Fibroblast of skin of left quadriceps (primary cell): ENCODE measurements at regions not wholly inside any gene's neighbourhood (a gene's known extent, or its start where the extent isn't known, plus 50 kb on each side); places are given as distances from the start of the nearest gene placed in this dataset.
A peak's percentile ranks its signal among the peaks of the same experiment; 100 is the strongest.
"Not testable (repeated sequence)": the region's sequence is repeated elsewhere in the genome, so short reads cannot be mapped to it uniquely, and the experiment has no call there.

Experiments used
- DNase-seq, 2 experiments: peaks; one replicate each; pipeline ENCODE4 v3.0.0-alpha.2; 2013; ENCODE audit warnings: low read depth in 2 of 2

- not testable (repeated sequence) for DNase-seq
Measured at GRCh38 chr15:31669158-31669908, 342.7 kb downstream of the KLF13 start.

DNA sequence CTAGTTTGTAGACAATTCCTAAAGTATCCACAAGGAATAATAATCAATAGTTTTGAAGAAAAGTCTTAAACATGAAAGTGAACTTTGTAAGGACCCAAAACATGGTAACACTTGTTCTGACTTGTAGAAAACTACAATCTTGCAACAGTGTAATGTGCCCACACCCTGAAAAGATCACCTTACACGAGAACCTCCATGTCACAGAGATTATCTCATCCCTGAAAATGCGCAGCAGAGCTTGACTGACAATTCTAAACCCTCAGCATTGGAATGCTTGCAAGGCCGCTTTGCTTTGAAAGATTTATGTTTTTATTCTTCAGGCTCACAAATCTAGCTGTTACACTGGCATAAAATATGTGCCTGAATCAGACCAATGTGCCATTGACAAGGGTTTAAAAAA, 346.6 kb downstream of the KLF13 start:
- DNase-seq, result not testable (repeated sequence)

- DNase-seq, result not testable (repeated sequence)
Measured at GRCh38 chr15:31681529-31682259, 348.6 kb upstream of the CHRNA7 start.

- not testable (repeated sequence) for DNase-seq
Measured at GRCh38 chr15:31687088-31687487, 343.2 kb upstream of the CHRNA7 start.

DNA sequence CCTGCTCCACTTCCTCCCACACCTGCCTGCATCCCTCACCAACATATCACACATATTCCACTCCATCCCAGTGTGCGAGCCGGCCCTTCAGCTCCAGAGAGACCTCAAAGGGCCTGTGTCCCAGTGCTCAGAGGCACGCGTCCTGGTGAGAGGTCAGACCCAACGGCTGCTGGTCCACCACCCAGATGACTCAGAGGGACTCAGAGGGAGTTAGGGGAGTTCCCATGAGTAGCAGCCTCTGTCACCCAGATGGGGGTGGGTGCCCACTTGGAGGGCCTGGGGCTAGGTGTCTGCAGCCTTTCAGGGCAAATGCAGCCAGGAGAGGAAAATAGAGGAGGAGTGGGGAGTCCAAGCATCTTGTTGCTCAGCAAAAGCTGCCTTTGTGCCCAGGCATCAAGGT, 333.8 kb upstream of the CHRNA7 start:
- not testable (repeated sequence) for DNase-seq

- not testable (repeated sequence) for DNase-seq
Measured at GRCh38 chr15:31705076-31705678, 325.1 kb upstream of the CHRNA7 start.

GRCh38 chr15:31707944-31708702, 322.2 kb upstream of the CHRNA7 start:
- not testable (repeated sequence) for DNase-seq

DNA sequence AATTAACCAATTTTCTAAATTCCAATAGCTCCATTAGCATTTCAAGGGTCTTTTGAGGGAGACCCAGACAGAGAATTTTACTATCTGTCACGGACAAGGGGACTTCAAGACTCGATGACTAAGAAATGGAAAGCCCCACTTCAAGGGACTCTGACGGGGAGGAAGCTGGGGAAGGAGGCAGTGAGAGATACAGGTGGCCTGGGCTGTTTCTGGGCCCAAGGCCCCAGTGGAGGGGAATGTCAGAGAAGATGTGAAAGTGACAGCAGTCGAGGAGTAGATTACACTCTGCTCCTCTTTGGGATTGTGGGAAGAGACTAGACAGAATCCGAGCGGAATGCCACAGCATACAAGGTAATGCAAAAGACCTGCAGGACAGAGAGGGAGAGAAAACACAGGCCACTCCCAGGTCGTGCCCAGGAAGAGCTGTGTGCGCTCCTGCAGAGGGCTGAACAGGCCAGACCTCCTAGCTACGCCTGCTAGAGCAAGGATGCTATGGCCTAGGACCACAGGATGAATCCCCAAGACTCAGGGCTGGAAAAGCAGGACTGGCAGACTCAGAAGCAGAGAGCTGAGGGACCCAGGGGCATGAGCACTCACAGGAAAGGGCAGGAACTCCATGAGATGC, 321.5 kb upstream of the CHRNA7 start:
- DNase-seq, result not testable (repeated sequence)

- DNase-seq, result not testable (repeated sequence)
Measured at GRCh38 chr15:31709479-31709878, 320.8 kb upstream of the CHRNA7 start.

DNA sequence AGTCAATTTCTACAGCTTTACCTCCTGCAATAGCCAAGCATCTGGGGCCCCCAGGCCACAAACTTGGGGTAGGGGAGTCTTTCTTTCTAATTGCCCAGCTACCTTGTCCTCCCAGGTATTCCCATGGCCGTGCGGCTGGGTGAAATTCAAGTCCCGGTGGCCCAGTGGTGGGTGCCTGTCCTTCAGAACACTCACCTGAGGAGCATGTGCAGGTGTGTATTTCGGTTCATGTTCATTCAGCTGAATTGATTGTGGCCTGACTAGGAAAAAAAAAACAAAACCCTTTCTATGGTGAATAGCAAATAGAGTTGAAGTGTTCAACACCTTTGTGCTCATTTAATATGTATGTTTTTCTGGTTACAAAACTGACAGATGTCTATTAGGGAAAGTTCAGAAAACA, 319.5 kb upstream of the CHRNA7 start:
- DNase-seq, result not testable (repeated sequence)

- not testable (repeated sequence) for DNase-seq
Measured at GRCh38 chr15:31715208-31715607, 315.1 kb upstream of the CHRNA7 start.

GRCh38 chr15:31718625-31719024, 311.7 kb upstream of the CHRNA7 start:
- not testable (repeated sequence) for DNase-seq

DNA sequence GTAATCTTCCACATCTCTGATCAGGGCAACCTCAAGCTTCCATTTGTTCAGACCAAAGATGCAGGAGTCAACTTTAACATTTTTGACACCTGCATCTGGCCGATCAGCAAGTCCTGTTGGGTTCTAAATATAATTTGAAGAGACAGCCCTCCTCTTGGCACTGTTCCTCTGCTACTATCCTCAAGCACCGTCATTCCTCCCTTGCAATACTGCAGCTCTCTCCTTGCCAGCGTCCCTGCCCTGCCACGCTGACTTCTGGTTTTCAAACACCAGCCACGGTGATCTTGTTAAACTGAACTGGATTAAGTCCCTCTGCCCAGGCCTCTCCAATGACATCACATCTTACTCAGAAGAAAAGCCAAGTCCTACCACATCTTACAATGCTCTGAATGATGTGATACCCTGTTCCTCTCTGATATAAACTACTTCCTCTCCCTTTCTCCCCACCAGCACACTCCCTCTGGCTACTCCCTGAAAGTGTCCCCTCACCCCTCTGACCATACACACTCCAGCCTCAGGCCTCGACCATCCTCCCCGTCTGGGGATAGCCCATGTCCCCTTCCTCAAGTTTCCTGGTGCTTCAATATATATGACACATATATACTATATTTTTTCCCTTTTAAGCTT, 310.8 kb upstream of the CHRNA7 start:
- not testable (repeated sequence) for DNase-seq

DNA sequence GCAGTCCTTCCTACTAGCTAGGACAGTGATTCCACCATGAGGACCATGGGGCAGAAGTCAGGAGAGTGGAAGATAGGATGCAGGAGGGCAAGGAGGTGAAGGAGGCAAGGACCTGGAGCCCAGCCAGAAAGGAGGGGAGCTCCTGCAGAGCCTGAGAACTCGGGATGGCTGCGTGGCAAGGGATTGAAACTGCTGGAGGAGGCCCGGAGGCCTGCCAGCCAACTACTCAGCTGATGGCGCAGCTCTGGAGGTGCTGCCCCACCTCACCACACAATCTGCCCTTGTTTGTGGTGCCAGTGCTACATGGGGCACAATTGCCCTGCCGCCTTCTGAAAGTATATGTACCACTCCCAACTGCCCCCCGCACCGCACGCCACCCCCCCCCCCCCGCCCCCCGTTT, 307.3 kb upstream of the CHRNA7 start:
- not testable (repeated sequence) for DNase-seq

- DNase-seq, result not testable (repeated sequence)
Measured at GRCh38 chr15:31724903-31725302, 305.4 kb upstream of the CHRNA7 start.

GRCh38 chr15:31725619-31726018, 304.7 kb upstream of the CHRNA7 start:
- not testable (repeated sequence) for DNase-seq

GRCh38 chr15:31727612-31728011, 302.7 kb upstream of the CHRNA7 start:
- DNase-seq, result no peak

DNA sequence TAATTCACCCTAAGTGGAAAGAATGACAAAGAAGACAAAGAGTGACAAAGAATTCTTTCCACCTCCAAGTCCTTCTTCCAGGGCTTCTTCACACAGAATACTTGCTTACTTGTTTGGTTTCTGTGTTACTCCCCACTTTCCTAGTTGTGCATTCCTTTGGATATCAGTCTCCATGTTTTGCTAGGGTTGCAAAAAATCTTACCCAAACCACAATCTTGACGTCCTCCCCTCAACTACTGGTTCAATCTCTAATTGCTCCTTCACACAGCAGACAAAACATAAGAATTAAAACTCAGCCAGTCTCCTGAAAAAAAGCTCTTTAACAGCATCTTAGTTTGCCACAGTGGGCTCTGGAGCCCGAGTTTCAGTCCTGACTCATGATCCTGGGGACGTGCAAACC, 297.6 kb upstream of the CHRNA7 start:
- DNase-seq, result no peak

GRCh38 chr15:31733424-31733823, 296.9 kb upstream of the CHRNA7 start:
- DNase-seq, result no peak

DNA sequence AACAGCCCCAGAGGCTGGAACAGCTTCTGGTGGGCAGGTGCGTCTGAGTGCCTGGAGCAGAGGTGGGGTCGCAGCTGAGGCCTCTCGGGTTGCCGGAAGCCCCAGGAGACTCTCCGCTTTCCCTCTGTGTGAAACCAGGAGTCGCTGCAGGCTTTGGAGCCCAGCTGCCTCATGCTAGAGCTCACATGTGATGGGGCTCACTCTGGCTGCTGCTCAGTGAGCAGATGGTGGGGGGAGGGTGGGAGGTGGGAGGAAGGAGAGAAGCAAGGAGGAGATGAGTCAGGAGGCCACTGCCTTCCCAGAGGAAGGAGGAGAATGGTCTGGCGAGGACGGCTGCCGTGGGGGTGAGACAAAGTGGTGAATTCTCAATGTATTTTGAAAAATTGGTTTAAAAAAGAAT, 290.1 kb upstream of the CHRNA7 start:
- DNase-seq, result peak; percentile 29 to 30

DNA sequence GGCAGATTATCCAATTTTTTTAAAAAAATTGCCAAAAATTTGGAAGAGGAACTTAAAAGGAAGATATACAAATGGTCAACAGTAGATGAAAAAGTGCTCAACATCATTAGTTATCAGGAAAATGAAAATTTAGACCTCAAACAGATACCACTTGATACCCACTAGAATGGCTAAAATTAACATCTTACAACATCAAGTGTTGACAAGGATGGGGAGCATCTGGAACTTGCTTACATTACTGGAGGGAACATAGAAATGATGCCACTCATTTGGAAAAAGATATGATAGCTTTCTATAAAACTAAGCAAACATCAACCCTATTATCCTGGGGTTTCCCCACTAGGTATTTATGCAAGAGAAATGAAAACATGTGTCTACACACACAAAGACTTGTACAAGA, 284.5 kb upstream of the CHRNA7 start:
- no peak for DNase-seq
